DMS 273 (cell line): ENCODE measurements at regions not wholly inside any gene's neighbourhood (a gene's known extent, or its start where the extent isn't known, plus 50 kb on each side); places are given as distances from the start of the nearest gene placed in this dataset.
"Not testable (repeated sequence)": the region's sequence is repeated elsewhere in the genome, so short reads cannot be mapped to it uniquely, and the experiment has no call there.

Experiments used
- DNase-seq: peaks from one replicate; lab custom pipeline; 2025; ENCODE audit not compliant: unreplicated experiment; lab: John Stamatoyannopoulos, UW

GRCh38 chr5:89315286-89316100, 432.5 kb upstream of the MEF2C start:
- DNase-seq: peak; percentile 7

GRCh38 chr5:89313804-89314588, 431.0 kb upstream of the MEF2C start:
- peak; percentile 59 for DNase-seq

DNA sequence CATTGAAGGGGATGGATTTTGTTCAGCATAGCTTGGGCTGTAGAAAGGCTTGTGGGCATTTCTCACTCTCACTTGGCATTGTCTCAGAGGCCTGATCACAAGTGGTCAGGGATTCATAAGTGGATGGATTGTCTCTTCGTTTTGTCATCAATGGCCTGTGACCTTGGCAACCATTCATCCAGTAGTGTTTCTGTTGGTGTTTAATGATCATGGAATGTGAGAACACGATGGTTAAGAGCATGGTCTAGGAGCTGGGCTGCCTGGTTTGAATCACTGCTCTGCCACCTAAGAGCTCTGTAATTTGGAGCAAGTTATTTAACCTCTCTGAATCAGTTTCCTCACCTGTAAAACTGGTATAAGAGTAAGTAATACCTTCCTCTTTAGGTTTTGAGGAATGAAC, 430.1 kb upstream of the MEF2C start:
- no peak for DNase-seq

GRCh38 chr5:89309268-89309667, 426.3 kb upstream of the MEF2C start:
- DNase-seq: no peak

GRCh38 chr5:89308606-89309040, 425.6 kb upstream of the MEF2C start:
- no peak for DNase-seq

DNA sequence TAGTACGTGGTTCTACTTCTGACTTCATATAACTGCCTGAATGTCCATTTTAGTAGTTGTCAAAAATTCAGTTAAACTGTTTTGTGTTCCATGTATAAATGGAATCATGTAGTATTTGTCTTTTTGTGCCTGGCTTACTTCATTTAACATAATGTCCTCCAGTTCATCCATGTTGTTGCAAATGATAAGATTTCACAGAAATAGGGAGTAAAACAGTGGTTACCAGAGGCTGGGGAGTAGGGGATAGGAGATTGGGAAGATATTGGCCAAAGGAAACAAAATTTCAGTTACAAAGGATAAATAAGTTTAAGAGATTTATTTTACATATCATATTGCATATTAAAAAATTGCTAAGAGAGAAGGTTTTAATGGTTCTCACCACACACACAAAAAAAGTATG, 425.0 kb upstream of the MEF2C start:
- DNase-seq: no peak

DNA sequence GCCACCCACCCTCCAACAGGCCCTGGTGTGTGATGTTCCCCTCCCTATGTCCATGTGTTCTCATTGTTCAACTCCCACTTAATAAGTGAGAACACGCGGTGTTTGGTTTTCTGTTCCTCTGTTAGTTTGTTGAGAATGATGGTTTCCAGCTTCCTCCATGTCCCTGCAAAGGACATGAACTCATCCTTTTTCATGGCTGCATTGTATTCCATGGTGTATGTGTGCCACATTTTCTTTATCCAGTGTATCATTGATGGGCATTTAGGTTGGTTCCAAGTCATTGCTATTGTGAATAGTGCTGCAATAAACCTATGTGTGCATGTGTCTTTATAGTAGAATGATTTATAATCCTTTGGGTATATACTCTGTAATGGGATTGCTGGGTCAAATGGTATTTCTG, 424.2 kb upstream of the MEF2C start:
- DNase-seq: not testable (repeated sequence)

GRCh38 chr5:89303033-89303480, 420.1 kb upstream of the MEF2C start:
- DNase-seq: no peak

DNA sequence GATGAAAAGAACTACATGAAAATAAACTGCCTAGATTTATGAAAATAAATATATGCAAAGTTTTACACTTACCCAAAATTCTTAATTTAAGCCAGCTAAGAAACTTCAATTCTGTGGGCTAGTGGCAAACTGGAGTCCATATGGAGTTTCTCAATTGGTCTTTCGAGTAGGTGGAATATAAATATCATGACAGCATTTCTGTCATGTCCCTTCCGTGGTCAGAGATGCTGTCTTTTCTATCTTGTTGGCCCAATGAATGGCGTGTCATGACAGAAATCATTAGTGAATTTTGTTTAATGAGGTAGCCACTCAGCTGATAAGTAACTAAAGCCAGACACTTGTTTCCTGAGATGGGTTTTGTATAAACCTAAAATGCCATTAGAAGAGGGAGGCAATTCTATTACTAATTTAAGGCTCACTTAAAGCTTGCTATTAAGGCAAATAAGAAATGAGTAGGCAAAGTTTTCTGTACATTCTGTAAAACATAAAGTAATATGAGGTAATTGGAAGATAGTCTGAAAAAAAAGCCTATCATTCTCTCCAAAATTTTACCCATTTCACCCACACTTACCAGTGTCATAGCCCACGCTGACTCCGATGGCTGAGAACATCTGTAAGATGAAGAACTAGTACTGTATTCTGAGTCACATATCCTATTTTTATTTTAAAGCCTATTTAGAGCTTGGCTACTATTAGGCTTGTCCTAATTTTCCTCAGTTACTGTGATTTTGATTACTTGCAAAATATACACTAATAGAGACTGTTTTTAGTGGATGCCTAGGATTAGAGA, 419.3 kb upstream of the MEF2C start:
- no peak for DNase-seq

- no peak for DNase-seq
Measured at GRCh38 chr5:89301321-89302025, 418.5 kb upstream of the MEF2C start.

GRCh38 chr5:89300426-89300970, 417.5 kb upstream of the MEF2C start:
- DNase-seq: no peak

DNA sequence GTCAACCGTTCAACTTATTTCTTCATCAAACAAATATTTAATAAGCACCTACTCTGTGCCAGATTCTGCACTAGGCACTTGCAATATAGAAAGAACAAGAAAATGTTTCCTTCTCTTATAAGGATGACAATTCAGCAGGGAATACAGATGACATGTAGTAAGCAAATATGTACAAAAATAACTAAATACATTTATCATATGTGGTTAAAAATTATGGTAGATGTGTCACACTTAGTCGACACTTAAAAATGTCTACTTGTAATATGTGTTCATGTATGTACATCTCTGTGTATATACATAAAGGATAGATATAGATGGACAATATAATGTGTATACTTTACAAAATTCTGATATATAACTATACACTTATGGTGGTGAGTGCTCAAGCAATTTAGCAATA, 417.0 kb upstream of the MEF2C start:
- no peak for DNase-seq

GRCh38 chr5:89297066-89297465, 414.1 kb upstream of the MEF2C start:
- no peak for DNase-seq

DNA sequence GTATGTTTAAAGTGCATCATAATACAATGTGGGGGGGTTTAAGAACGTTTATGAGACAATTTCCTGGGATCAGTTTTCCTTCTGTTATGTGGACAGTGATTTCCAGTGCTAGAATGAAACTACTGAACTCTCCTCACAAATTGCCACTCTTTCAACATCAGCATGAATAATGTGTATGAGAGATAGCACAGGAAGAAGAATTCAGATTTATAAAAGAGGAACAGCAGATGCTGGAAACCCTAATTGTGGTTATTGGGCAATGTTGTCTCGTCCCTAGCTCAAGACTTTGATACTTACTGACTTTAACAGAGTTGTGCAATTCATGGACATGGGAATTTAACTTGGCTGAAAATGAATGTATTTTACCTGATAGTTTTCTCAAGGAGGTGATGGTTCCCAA, 410.8 kb upstream of the MEF2C start:
- no peak for DNase-seq

DNA sequence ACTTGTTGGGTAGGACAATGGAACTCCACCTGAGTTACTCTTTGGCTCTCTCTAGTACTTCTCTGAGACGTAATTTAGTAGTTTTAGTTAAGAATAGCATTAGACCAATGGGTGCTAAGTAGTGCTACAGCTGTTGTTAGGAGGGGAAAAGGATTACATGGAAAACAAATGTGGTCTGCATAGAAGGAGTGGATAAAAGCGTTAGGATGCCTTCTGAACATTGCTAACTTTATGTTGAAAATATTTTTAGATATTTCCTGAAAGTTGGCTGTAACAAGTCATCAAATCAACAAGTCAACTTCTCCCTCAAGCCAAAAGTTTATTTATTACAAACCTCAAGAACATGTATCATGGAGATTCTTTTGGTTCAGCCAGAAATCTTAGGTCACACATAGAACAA, 409.5 kb upstream of the MEF2C start:
- no peak for DNase-seq

DNA sequence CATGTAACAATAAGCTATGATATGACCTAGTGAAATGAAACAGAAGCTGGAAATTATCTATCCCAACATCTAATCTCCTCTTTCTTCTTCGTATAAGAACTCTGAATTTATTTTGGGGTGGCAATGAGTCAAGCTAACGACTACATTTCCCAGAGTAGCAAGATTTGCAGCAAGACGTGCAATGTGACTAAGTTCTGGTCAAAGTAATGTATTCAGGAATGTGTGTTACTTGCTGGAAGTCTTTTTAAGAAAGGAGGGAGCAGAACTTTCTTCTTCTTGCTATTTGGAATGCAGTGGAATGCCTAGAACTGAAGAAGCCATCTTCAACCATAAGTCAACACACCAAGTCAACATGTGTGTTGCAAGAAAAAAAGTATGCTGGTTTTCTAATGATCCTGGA, 406.6 kb upstream of the MEF2C start:
- no peak for DNase-seq

GRCh38 chr5:89287964-89288363, 405.0 kb upstream of the MEF2C start:
- no peak for DNase-seq

GRCh38 chr5:89286320-89286719, 403.3 kb upstream of the MEF2C start:
- no peak for DNase-seq

DNA sequence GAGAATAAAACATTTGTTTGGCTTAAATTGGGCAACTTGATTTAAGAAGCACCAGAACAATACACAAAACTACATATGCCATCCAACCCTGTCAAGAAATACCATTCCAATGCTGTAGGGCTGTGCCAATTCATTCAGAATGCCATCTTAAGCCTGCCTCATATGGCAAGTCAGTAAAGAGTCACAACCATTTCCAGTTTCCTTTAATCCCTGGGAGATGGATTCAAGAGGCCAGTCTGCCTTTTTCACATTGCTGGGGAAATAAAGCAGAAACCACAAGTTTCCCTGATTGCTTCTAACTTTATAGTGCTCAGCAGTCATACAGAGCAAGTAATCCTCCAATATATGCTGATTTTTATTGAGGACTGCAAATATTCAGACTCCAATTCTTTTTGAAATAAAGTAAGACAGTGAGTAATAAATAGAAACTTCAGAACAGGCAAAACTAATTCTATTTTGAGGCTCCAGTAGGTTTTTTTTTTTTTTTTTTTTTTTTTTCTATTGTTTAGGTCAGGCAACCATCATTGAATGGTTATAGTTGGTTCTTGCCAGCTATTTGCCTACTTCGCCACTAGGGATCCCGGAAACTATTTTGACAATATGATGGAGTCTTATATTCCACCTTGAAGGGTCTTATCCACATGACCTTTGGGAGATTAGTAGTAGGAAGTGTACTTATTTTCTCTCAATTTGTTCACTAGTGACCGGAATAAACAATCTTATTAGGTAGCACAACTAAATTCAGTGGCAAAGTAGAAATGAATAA, 400.9 kb upstream of the MEF2C start:
- no peak for DNase-seq
